Fibroblast of skin of abdomen (primary cell): ENCODE measurements at regions not wholly inside any gene's neighbourhood (a gene's known extent, or its start where the extent isn't known, plus 50 kb on each side); places are given as distances from the start of the nearest gene placed in this dataset.
A peak's percentile ranks its signal among the peaks of the same experiment; 100 is the strongest.

Experiments used
- DNase-seq: peaks from one replicate; pipeline ENCODE4 v3.0.0-alpha.2; 2013

- no peak for DNase-seq
These were observed 241.0 kb downstream of the POSTN start for GRCh38 chr13:37357548-37357947.

- no peak for DNase-seq
These were observed 244.7 kb downstream of the POSTN start for GRCh38 chr13:37353911-37354310.

- DNase-seq, result no peak
These were observed 245.7 kb upstream of the CSNK1A1L start for GRCh38 chr13:37351211-37351610.

GRCh38 chr13:37349916-37350315, 244.5 kb upstream of the CSNK1A1L start:
- DNase-seq, result no peak

- no peak for DNase-seq
These were observed 243.6 kb upstream of the CSNK1A1L start for GRCh38 chr13:37348916-37349643.

- DNase-seq, result no peak
These were observed 240.4 kb upstream of the CSNK1A1L start for GRCh38 chr13:37345869-37346268.

GRCh38 chr13:37345391-37345790, 239.9 kb upstream of the CSNK1A1L start:
- no peak for DNase-seq

- DNase-seq, result no peak
These were observed 238.6 kb upstream of the CSNK1A1L start for GRCh38 chr13:37344056-37344455.

GRCh38 chr13:37342205-37342604, 236.7 kb upstream of the CSNK1A1L start:
- DNase-seq, result no peak

GRCh38 chr13:37340901-37341670, 235.6 kb upstream of the CSNK1A1L start:
- DNase-seq, result no peak

GRCh38 chr13:37339386-37339735, 233.9 kb upstream of the CSNK1A1L start:
- no peak for DNase-seq

GRCh38 chr13:37338726-37339385, 233.4 kb upstream of the CSNK1A1L start:
- DNase-seq, result no peak

GRCh38 chr13:37326334-37326733, 220.9 kb upstream of the CSNK1A1L start:
- DNase-seq, result no peak

GRCh38 chr13:37319031-37319443, 213.6 kb upstream of the CSNK1A1L start:
- peak; percentile 82 for DNase-seq

- no peak for DNase-seq
These were observed 211.5 kb upstream of the CSNK1A1L start for GRCh38 chr13:37316935-37317334.

- peak; percentile 95 for DNase-seq
These were observed 207.9 kb upstream of the CSNK1A1L start for GRCh38 chr13:37313372-37313771.

- peak; percentile 98 for DNase-seq
These were observed 201.5 kb upstream of the CSNK1A1L start for GRCh38 chr13:37306778-37307544.

GRCh38 chr13:37303606-37304005, 198.1 kb upstream of the CSNK1A1L start:
- no peak for DNase-seq

GRCh38 chr13:37302686-37303085, 197.2 kb upstream of the CSNK1A1L start:
- DNase-seq, result peak; percentile 34

GRCh38 chr13:37295573-37295972, 190.1 kb upstream of the CSNK1A1L start:
- DNase-seq, result no peak

- DNase-seq, result peak; percentile 62
These were observed 189.6 kb upstream of the CSNK1A1L start for GRCh38 chr13:37295071-37295470.

GRCh38 chr13:37294472-37294871, 189.0 kb upstream of the CSNK1A1L start:
- DNase-seq, result no peak

- no peak for DNase-seq
These were observed 187.8 kb upstream of the CSNK1A1L start for GRCh38 chr13:37293295-37293694.
